Mesothelial cell of epicardium (in vitro differentiated cells): ENCODE measurements at regions not wholly inside any gene's neighbourhood (a gene's known extent, or its start where the extent isn't known, plus 50 kb on each side); places are given as distances from the start of the nearest gene placed in this dataset.

Experiments
- DNase-seq, 2 experiments: peaks; one replicate each; pipeline ENCODE4 v3.0.0; 2021; ENCODE audit warnings: low spot score in 2 of 2; ENCODE audit not compliant: unreplicated experiment in 2 of 2
- H3K27ac Mint-ChIP-seq: 2 replicates; pipeline ENCODE4 v1.8.0; 2021; ENCODE audit warnings: mixed read lengths
- H3K27me3 Mint-ChIP-seq: 2 replicates; pipeline ENCODE4 v1.8.0; 2021; ENCODE audit warnings: low read depth, mixed read lengths
- H3K36me3 Mint-ChIP-seq: 2 replicates; pipeline ENCODE4 v1.8.0; 2021; ENCODE audit warnings: mixed read lengths
- H3K4me1 Mint-ChIP-seq: 2 replicates; pipeline ENCODE4 v1.8.0; 2021; ENCODE audit warnings: mixed read lengths
- H3K4me3 Mint-ChIP-seq: 2 replicates; pipeline ENCODE4 v1.8.0; 2021; ENCODE audit warnings: mild to moderate bottlenecking, moderate library complexity, mixed read lengths
- H3K9me3 Mint-ChIP-seq: 2 replicates; pipeline ENCODE4 v1.8.0; 2021; ENCODE audit warnings: mixed read lengths
- CTCF ChIP-seq: fragments of 200-600 bp; sonication (generic); IDR thresholded peaks from one replicate; pipeline ENCODE4 v1.5.0; 2021; ENCODE audit warnings: antibody characterized with exemption; ENCODE audit not compliant: unreplicated experiment

DNA sequence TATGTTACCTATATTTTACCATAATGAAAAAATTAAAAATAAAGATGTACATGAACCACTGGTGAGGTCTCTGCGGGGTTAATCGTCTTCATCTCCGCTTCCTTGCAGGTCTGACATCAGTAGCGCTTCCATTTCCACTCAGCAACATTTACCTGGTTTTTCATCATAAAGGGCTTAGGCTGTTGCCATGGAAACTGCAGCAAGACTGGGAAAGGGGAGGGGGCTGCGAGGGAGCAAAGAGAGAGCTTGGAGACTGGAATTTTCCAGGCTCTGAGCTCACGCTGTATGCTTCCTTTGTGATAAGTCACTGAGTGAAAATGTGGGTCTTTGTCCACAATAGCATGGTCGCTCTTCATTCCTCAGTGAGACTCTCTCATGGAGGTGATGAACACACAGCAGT lies 136.6 kb upstream of the USP29 start:
- H3K4me3 Mint-ChIP-seq, result no peak overlapping the region
- peaks cover 2% of the 10 kb centered on the region for H3K36me3 Mint-ChIP-seq
- no peak for TF ChIP-seq CTCF
- peaks cover 61% of the 10 kb centered on the region for H3K9me3 Mint-ChIP-seq
- no peaks in the 10 kb centered on the region for H3K27me3 Mint-ChIP-seq
- DNase-seq, result no peak
- H3K4me1 Mint-ChIP-seq, result no peaks in the 10 kb centered on the region
- no peak overlapping the region for H3K27ac Mint-ChIP-seq

GRCh38 chr19:56983804-56984203 lies 136.0 kb upstream of the USP29 start:
- Mint-ChIP-seq H3K36me3 (peaks cover 2% of the 10 kb centered on the region), H3K27me3 (no peaks in the 10 kb centered on the region), H3K4me3 (no peak overlapping the region), H3K27ac (no peak overlapping the region), H3K4me1 (no peaks in the 10 kb centered on the region), H3K9me3 (peaks cover 64% of the 10 kb centered on the region)
- DNase-seq, result no peak
- no peak for TF ChIP-seq CTCF

DNA sequence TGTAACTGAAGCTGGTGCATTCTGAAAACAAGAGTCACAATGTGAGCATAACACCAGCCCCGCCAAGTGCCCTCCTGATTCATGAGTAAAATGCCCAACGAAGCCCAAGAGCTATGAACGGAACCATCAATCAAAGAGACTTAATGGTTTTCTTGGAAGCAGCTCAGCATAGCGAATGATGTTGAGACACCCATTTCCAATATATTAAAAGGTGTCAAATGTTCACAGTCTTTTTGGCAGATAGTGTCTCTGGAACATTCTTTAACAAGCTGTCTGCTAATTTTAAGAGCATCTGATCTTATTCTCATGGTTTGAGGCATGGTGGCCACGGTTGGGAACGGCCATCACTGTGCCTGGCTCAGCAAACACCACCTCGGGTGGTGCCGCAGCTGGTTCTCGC lies 133.4 kb upstream of the USP29 start:
- no peaks in the 10 kb centered on the region for H3K4me1 Mint-ChIP-seq
- H3K27me3 Mint-ChIP-seq, result no peaks in the 10 kb centered on the region
- no peak overlapping the region for H3K4me3 Mint-ChIP-seq
- H3K9me3 Mint-ChIP-seq, result peaks cover 69% of the 10 kb centered on the region
- H3K27ac Mint-ChIP-seq, result no peak overlapping the region
- TF ChIP-seq CTCF, result no peak
- no peak for DNase-seq
- peaks cover 5% of the 10 kb centered on the region for H3K36me3 Mint-ChIP-seq

DNA sequence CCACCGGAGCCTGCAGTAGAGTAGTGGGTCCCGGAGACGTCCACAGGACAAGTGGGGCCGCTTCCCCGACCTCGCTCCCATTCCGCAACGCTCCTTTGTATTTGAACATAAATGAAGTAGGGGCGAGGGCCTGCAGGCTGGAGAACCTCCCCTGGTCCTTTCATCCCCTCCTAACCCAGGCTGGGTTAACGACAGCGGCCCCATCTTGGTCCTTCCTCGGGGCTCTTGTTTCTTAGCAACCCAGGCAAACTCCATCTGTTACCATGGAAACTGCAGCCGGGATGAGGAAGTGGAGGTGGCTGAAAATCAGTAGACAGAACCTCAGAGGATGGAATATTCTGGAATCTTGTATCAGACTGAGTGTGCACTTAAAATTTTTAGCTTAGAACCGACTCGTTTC lies 132.6 kb upstream of the USP29 start:
- DNase-seq, result no peak
- Mint-ChIP-seq H3K27ac (no peak overlapping the region), H3K9me3 (peaks cover 63% of the 10 kb centered on the region), H3K4me1 (no peaks in the 10 kb centered on the region), H3K27me3 (no peaks in the 10 kb centered on the region), H3K36me3 (peaks cover 5% of the 10 kb centered on the region), H3K4me3 (no peak overlapping the region)
- TF ChIP-seq CTCF, result no peak

GRCh38 chr19:56988299-56988698 lies 131.5 kb upstream of the USP29 start:
- no peaks in the 10 kb centered on the region for H3K27me3 Mint-ChIP-seq
- no peak for TF ChIP-seq CTCF
- DNase-seq, result no peak
- peaks cover 67% of the 10 kb centered on the region for H3K9me3 Mint-ChIP-seq
- no peaks in the 10 kb centered on the region for H3K4me1 Mint-ChIP-seq
- H3K4me3 Mint-ChIP-seq, result no peak overlapping the region
- peaks cover 9% of the 10 kb centered on the region for H3K36me3 Mint-ChIP-seq
- no peak overlapping the region for H3K27ac Mint-ChIP-seq

DNA sequence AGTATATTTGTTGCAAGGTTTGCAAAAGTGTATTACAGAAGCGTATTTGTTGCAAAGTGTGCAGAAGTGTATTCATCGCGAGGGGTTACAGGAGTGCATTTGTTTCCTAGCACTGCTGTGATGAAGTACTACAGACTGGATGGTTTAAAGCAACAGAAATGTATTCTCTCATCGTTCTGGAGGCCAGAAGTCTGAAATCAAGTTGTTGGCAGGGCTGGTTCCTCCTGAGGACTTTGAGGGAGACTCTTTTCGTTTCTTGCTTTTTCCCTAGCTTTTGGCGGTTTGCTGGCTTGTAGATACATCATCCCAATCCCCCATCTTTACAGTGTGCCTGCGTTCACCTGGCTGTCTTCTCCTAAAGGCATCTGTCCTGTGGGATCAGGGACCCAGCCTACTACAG lies 127.9 kb upstream of the USP29 start:
- H3K4me1 Mint-ChIP-seq, result no peaks in the 10 kb centered on the region
- H3K36me3 Mint-ChIP-seq, result peaks cover 14% of the 10 kb centered on the region
- peaks cover 57% of the 10 kb centered on the region for H3K9me3 Mint-ChIP-seq

More for the DNA sequence above, 127.9 kb upstream of the USP29 start:
- Mint-ChIP-seq H3K4me3 (no peak overlapping the region), H3K27ac (no peak overlapping the region), H3K27me3 (no peaks in the 10 kb centered on the region)
- no peak for TF ChIP-seq CTCF
- no peak for DNase-seq
